ENCODE measurements at regions not wholly inside any gene's neighbourhood (a gene's known extent, or its start where the extent isn't known, plus 50 kb on each side); places are given as distances from the start of the nearest gene placed in this dataset.
"Not testable (repeated sequence)": the region's sequence is repeated elsewhere in the genome, so short reads cannot be mapped to it uniquely, and the experiment has no call there.

GRCh38 chr5:18403141-18403540 lies 768.9 kb downstream of the TAF11L14 start:
- in situ Hi-C loops (cut with HindIII; ENCODE audit: low pct_unique_long_range_greater_than_20kb, low sequenced_read_pairs) = no loop called here
- no peak for TF ChIP-seq JUND (IDR thresholded peaks at IDR 0.05; ENCODE audit: low read depth)
- DNase-seq (ENCODE audit: low read depth in 1 of 2, low spot score in 1 of 2) = no peak

- TF ChIP-seq JUND (IDR thresholded peaks at IDR 0.05; ENCODE audit: low read depth) = no peak
- no peak for DNase-seq (ENCODE audit: low read depth in 1 of 2, low spot score in 1 of 2)
- in situ Hi-C loops (cut with HindIII; ENCODE audit: low pct_unique_long_range_greater_than_20kb, low sequenced_read_pairs) = no loop called here
Observed at GRCh38 chr5:18403941-18404438, 769.7 kb downstream of the TAF11L14 start.

GRCh38 chr5:18420711-18421110 lies 786.5 kb downstream of the TAF11L14 start:
- TF ChIP-seq JUND (IDR thresholded peaks at IDR 0.05; ENCODE audit: low read depth) = no peak
- in situ Hi-C loops (cut with HindIII; ENCODE audit: low pct_unique_long_range_greater_than_20kb, low sequenced_read_pairs) = no loop called here
- no peak for DNase-seq (ENCODE audit: low read depth in 1 of 2, low spot score in 1 of 2)

DNA sequence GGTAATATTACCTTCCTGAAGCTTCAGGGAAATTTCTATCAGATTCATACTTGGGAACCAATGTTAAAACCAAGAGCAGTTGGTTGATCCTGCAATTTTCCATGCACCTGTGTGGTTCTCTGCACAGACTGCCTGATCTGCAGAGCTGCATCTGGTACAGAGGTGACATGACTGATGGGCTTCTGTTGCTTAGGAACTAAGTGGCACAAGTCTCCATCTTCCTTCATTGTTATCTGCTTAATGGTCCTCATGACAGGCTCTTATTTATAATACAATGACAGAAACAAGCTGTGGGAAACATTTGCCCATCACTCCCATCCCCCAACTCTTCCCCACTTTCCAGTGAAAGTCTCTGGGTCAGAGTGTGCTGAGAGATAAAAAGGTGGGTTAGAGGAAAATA lies 799.1 kb downstream of the TAF11L14 start:
- in situ Hi-C loops (cut with HindIII; ENCODE audit: low pct_unique_long_range_greater_than_20kb, low sequenced_read_pairs) = no loop called here

GRCh38 chr5:18438126-18438525 lies 803.9 kb downstream of the TAF11L14 start:
- in situ Hi-C loops (cut with HindIII; ENCODE audit: low pct_unique_long_range_greater_than_20kb, low sequenced_read_pairs) = no loop called here
- DNase-seq (ENCODE audit: low read depth in 1 of 2, low spot score in 1 of 2) = no peak
- TF ChIP-seq JUND (IDR thresholded peaks at IDR 0.05; ENCODE audit: low read depth) = no peak

More for the DNA sequence above, 799.1 kb downstream of the TAF11L14 start:
- no peak for DNase-seq (ENCODE audit: low read depth in 1 of 2, low spot score in 1 of 2)
- no peak for TF ChIP-seq JUND (IDR thresholded peaks at IDR 0.05; ENCODE audit: low read depth)

- no peak for TF ChIP-seq JUND (IDR thresholded peaks at IDR 0.05; ENCODE audit: low read depth)
- in situ Hi-C loops (cut with HindIII; ENCODE audit: low pct_unique_long_range_greater_than_20kb, low sequenced_read_pairs) = no loop called here
- no peak for DNase-seq (ENCODE audit: low read depth in 1 of 2, low spot score in 1 of 2)
Observed at GRCh38 chr5:18455521-18455920, 821.3 kb downstream of the TAF11L14 start.

DNA sequence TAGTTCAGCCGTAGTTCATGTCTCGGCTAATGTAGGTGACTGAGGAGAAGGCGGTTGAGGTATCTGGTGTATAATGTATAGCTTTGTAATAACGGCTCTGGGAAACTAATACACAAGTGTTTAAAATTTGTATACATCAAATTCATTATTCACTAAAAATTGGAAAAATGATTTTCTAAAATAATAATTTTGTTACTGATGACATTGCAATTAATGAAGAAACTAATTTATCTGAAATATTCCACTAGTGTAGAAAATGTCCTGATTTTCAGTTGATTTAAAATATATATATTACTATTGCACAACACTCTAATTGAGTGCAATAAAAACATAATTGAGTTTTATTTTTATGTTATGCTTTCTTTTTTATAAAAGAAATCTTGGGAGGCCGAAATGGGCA lies 823.0 kb downstream of the TAF11L14 start:
- no peak for DNase-seq (ENCODE audit: low read depth in 1 of 2, low spot score in 1 of 2)
- TF ChIP-seq JUND (IDR thresholded peaks at IDR 0.05; ENCODE audit: low read depth) = no peak
- in situ Hi-C loops (cut with HindIII; ENCODE audit: low pct_unique_long_range_greater_than_20kb, low sequenced_read_pairs) = no loop called here

DNA sequence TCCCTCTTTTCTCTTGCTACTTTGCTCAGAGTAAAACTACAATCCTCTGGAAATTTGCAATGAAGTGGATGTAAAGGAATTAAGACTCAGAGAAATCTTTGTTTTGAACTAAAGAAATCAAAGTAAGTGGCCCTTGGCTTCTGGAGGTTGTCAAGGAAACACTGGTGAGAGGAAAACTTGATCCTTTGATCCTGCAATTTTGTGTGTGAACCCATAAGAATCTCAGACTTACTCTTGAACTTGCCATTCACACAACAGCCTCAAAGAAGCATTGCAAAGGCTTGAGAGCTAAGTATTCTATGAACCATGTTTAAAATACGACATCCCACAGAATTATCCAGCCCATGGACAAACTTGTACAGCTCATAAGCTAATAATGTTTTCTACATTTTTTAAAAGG lies 827.5 kb downstream of the TAF11L14 start:
- DNase-seq (ENCODE audit: low read depth in 1 of 2, low spot score in 1 of 2) = no peak
- no peak for TF ChIP-seq JUND (IDR thresholded peaks at IDR 0.05; ENCODE audit: low read depth)
- in situ Hi-C loops (cut with HindIII; ENCODE audit: low pct_unique_long_range_greater_than_20kb, low sequenced_read_pairs) = no loop called here

DNA sequence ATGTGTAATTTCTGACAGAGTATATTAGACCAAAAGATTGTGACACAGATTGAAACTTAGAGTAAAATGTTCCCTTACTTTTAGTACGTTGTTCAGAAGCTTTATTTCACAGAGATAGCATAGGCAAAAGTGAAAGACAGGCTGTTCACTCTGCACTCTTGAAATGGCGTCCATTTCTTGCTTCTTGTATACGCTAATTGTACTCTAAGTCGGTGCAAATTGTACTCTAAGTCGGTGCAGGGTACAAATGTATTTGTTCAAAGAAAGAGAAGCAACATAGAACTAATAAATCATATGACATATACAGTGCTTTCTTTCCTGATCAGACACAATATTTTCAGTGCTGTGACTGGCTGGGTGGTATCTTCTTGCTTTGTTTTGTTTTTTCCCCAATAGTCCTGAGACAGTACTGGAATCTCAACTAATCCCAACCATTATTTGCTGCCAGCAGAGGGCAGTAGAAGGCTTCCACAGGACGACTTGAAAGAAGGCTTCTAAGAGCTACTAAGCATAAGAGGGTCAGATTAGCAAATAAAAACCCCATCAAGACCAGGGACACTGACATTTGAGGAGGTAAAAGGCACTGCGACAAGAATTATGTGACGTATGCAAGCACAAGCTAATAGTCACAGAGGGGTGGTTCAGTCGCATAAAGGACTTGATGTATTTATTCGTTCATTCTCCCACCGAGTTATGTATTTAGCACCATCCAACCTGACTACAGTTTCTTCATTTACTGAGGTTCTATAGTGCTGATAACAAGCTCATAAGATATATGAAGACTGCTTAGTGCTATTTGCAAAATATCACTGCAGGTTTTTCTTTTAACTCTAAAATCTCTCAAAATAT lies 831.8 kb downstream of the TAF11L14 start:
- TF ChIP-seq JUND (IDR thresholded peaks at IDR 0.05; ENCODE audit: low read depth) = no peak
- peak; percentile 65 to 88 for DNase-seq (ENCODE audit: low read depth in 1 of 2, low spot score in 1 of 2)
- in situ Hi-C loops (cut with HindIII; ENCODE audit: low pct_unique_long_range_greater_than_20kb, low sequenced_read_pairs) = no loop called here

GRCh38 chr5:18466731-18467130 lies 832.5 kb downstream of the TAF11L14 start:
- in situ Hi-C loops (cut with HindIII; ENCODE audit: low pct_unique_long_range_greater_than_20kb, low sequenced_read_pairs) = no loop called here
- TF ChIP-seq JUND (IDR thresholded peaks at IDR 0.05; ENCODE audit: low read depth) = no peak
- no peak for DNase-seq (ENCODE audit: low read depth in 1 of 2, low spot score in 1 of 2)

- DNase-seq (ENCODE audit: low read depth in 1 of 2, low spot score in 1 of 2); in situ Hi-C loops (cut with HindIII; ENCODE audit: low pct_unique_long_range_greater_than_20kb, low sequenced_read_pairs): not testable (repeated sequence)
Observed at GRCh38 chr5:18471791-18472190, 837.5 kb downstream of the TAF11L14 start.

DNA sequence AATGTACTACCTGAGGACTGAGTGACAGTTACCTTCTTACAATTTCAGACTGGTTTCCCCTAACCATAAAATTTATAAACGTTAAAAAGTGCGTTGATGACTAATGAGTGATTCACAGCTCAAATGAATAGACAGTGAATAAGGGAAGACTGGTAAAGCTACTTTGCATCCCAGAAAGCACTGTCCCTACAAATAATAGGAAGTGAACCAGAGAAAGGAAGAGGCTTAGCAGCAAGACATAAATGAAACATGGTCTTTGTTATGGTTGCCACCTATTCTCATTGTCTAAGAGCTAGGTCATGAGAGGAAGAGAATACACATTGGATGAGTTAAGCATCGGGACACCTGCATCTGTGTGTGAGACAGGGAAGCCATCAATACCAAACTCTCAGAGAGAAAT lies 849.2 kb downstream of the TAF11L14 start:
- no peak for DNase-seq (ENCODE audit: low read depth in 1 of 2, low spot score in 1 of 2)
- in situ Hi-C loops (cut with HindIII; ENCODE audit: low pct_unique_long_range_greater_than_20kb, low sequenced_read_pairs) = no loop called here
- TF ChIP-seq JUND (IDR thresholded peaks at IDR 0.05; ENCODE audit: low read depth) = no peak

GRCh38 chr5:18487928-18488480 lies 853.7 kb downstream of the TAF11L14 start:
- no peak for DNase-seq (ENCODE audit: low read depth in 1 of 2, low spot score in 1 of 2)
- in situ Hi-C loops (cut with HindIII; ENCODE audit: low pct_unique_long_range_greater_than_20kb, low sequenced_read_pairs) = no loop called here
- no peak for TF ChIP-seq JUND (IDR thresholded peaks at IDR 0.05; ENCODE audit: low read depth)

Data from T47D (cell line).